Lower leg skin (tissue), 4 donors: ENCODE measurements at regions not wholly inside any gene's neighbourhood (a gene's known extent, or its start where the extent isn't known, plus 50 kb on each side); places are given as distances from the start of the nearest gene placed in this dataset.

ENCODE experiments used
- DNase-seq, 2 donors: peaks; one replicate each; pipeline ENCODE4 v3.0.0-alpha.2; 2019; ENCODE audit warnings: low spot score in 2 of 2
- H3K4me3 ChIP-seq: fragments of 200-600 bp; sonication (generic); 2 replicates; pipeline ENCODE4 v1.5.1; 2017; ENCODE audit warnings: mild to moderate bottlenecking, low read depth; ENCODE audit not compliant: poor library complexity, severe bottlenecking
- CTCF ChIP-seq, 3 donors: fragments of 450-650 bp; IDR thresholded peaks; one replicate each; pipeline ENCODE4 v1.5.1; 2016; ENCODE audit warnings: antibody characterized with exemption in 3 of 3, mild to moderate bottlenecking in 3 of 3, moderate library complexity in 2 of 3
- POLR2A ChIP-seq, 2 donors: fragments of 450-650 bp; IDR thresholded peaks; one replicate each; pipeline ENCODE4 v1.6.1; 2016 to 2017; ENCODE audit warnings: antibody characterized with exemption in 2 of 2, mild to moderate bottlenecking in 1 of 2, moderate library complexity in 1 of 2
- WGBS, 2 donors: methylation state at CpG; one replicate each; pipeline ENCODE4 v1.1.5; 2018; 5-methylcytosine and 5-hydroxymethylcytosine counted together
- intact Hi-C: fragments of 100-400 bp; cut with DNase I; formaldehyde crosslinking; loops from one replicate; pipeline ENCODE4 v1.15.0; 2023; ENCODE audit warnings: low total_unique reads

DNA sequence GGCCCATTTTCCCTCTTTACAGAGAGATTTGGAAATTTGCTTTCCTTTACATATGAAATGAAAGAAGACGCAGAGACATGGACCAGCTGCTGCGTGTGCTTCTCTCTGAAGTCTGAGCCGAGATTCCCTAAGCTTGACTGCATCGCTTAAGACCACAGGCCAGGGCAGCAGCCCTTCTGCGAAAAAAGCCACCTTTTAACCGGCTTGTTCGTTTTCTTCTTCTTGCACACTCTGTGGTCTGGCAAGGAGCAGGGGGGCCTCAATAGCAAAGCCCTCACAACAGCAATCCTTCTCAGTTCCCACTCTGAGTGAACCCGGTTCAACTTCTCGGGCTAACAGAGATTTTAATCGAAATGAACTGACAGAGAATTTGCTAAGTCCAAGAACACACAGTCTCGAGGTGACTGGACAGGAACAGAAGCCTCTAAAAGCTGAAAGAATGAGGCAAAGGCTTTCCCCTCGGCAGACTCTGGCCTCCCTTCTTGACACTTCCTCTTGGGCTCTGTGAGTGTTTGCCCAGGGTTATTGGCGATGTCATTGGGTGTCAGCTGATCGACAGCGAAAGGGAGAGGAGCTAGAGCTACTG is 512.9 kb upstream of the KLF4 start:
- intact Hi-C loops, result no loop called here
- DNase-seq, result peak in 1 of 2 donors; percentile 87
- no peak overlapping the region for H3K4me3 ChIP-seq
- WGBS, 2 donors, result 60 to 69% methylated on average over 15 of the region's 15 CpGs
- TF ChIP-seq POLR2A (IDR thresholded peaks at IDR 0.05), result no peak

GRCh38 chr9:108001237-108001636 is 511.7 kb upstream of the KLF4 start:
- intact Hi-C loops, result no loop called here
- 85 to 91% methylated on average over 4 of the region's 4 CpGs for WGBS, 2 donors
- no peak overlapping the region for H3K4me3 ChIP-seq
- TF ChIP-seq POLR2A (IDR thresholded peaks at IDR 0.05) (no peak), CTCF (IDR thresholded peaks at IDR 0.05) (no peak)
- DNase-seq, result no peak

- TF ChIP-seq POLR2A (IDR thresholded peaks at IDR 0.05) (no peak), CTCF (IDR thresholded peaks at IDR 0.05) (no peak)
- 70 to 91% methylated on average over 2 of the region's 2 CpGs for WGBS, 2 donors
- intact Hi-C loops, result no loop called here
- no peak overlapping the region for H3K4me3 ChIP-seq
- DNase-seq, result no peak
Measured at GRCh38 chr9:107999890-108000289, 510.3 kb upstream of the KLF4 start.

DNA sequence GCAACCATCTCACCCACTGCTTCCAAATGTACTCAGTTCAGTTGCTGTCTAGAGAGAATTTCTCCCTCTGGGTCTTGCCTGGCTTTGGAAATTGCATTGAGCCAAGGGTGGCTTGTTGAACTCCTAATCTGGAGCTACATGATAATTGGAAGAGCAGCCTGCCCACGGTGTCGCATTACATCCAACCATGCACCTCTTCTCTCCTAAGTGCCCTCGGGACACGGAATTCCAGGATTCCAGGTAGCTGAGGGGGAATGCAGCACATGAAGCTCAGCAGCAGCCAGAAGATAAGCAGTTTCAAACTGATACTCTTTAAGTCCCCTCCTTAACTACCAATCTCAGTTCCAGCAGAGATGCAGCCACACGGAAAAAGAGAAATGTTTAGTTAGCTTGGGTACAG is 509.4 kb upstream of the KLF4 start:
- no peak for DNase-seq
- 54 to 59% methylated on average over 5 of the region's 5 CpGs for WGBS, 2 donors
- H3K4me3 ChIP-seq, result no peak overlapping the region
- intact Hi-C loops, result no loop called here
- TF ChIP-seq POLR2A (IDR thresholded peaks at IDR 0.05) (no peak), CTCF (IDR thresholded peaks at IDR 0.05) (no peak)

GRCh38 chr9:107994648-107995047 is 505.1 kb upstream of the KLF4 start:
- 83 to 86% methylated on average over 2 of the region's 2 CpGs for WGBS, 2 donors
- intact Hi-C loops, result no loop called here
- no peak overlapping the region for H3K4me3 ChIP-seq
- TF ChIP-seq POLR2A (IDR thresholded peaks at IDR 0.05) (no peak), CTCF (IDR thresholded peaks at IDR 0.05) (no peak)
- no peak for DNase-seq

GRCh38 chr9:107992271-107992670 is 502.7 kb upstream of the KLF4 start:
- intact Hi-C loops, result no loop called here
- TF ChIP-seq CTCF (IDR thresholded peaks at IDR 0.05), result no peak
- no peak for TF ChIP-seq POLR2A (IDR thresholded peaks at IDR 0.05)
- H3K4me3 ChIP-seq, result no peak overlapping the region
- WGBS, 2 donors, result 78 to 80% methylated on average over 2 of the region's 2 CpGs
- no peak for DNase-seq
